GM23338 (cell line): ENCODE measurements at regions not wholly inside any gene's neighbourhood (a gene's known extent, or its start where the extent isn't known, plus 50 kb on each side); places are given as distances from the start of the nearest gene placed in this dataset.

Experiments used
- ATAC-seq: fragments of 200-7000 bp; cut with Tn5 transposase; 3 replicates; pipeline ENCODE4 v1.9.1; 2020
- DNase-seq: peaks from one replicate; pipeline ENCODE4 v3.0.0-alpha.2; 2015; ENCODE audit warnings: low spot score
- H2AFZ ChIP-seq: fragments of 200-600 bp; sonication (generic); 2 replicates; pipeline ENCODE4 v1.8.0; 2016; ENCODE audit warnings: antibody characterized with exemption, mild to moderate bottlenecking, moderate library complexity
- H3F3A ChIP-seq: fragments of 200-600 bp; sonication (generic); replicated peaks from 2 replicates; pipeline ENCODE4 v1.8.0; 2017; ENCODE audit warnings: antibody characterized with exemption, mixed run types, low read depth
- H3K27ac ChIP-seq: fragments of 200-600 bp; sonication (generic); 2 replicates; pipeline ENCODE4 v1.6.1; 2016; ENCODE audit warnings: low read depth
- H3K27me3 ChIP-seq: fragments of 200-600 bp; sonication (generic); 2 replicates; pipeline ENCODE4 v1.8.0; 2016; ENCODE audit warnings: mild to moderate bottlenecking, mixed run types, moderate library complexity; ENCODE audit not compliant: insufficient read depth
- H3K36me3 ChIP-seq: fragments of 200-600 bp; sonication (generic); 2 replicates; pipeline ENCODE4 v1.8.0; 2016; ENCODE audit warnings: mild to moderate bottlenecking; ENCODE audit not compliant: insufficient read depth
- H3K4me1 ChIP-seq: fragments of 200-600 bp; sonication (generic); 2 replicates; pipeline ENCODE4 v1.8.0; 2016; ENCODE audit warnings: mild to moderate bottlenecking, moderate library complexity; ENCODE audit not compliant: insufficient read depth
- H3K4me2 ChIP-seq: fragments of 200-600 bp; sonication (generic); 2 replicates; pipeline ENCODE4 v1.7.1; 2017; ENCODE audit warnings: mixed run types
- H3K4me3 ChIP-seq: fragments of 200-600 bp; sonication (generic); 2 replicates; pipeline ENCODE4 v1.6.1; 2016; ENCODE audit warnings: mixed run types
- H3K79me2 ChIP-seq: fragments of 200-600 bp; sonication (generic); replicated peaks from 2 replicates; pipeline ENCODE4 v1.8.0; 2017; ENCODE audit warnings: mild to moderate bottlenecking; ENCODE audit not compliant: insufficient read depth
- H3K9me2 ChIP-seq: fragments of 200-600 bp; sonication (generic); 2 replicates; pipeline ENCODE4 v1.8.0; 2017; ENCODE audit not compliant: insufficient read depth
- H4K20me1 ChIP-seq: fragments of 200-600 bp; sonication (generic); replicated peaks from 2 replicates; pipeline ENCODE4 v1.8.0; 2017; ENCODE audit warnings: mild to moderate bottlenecking; ENCODE audit not compliant: insufficient read depth
- H3K27ac Mint-ChIP-seq: 2 replicates; pipeline ENCODE4 v1.8.0; 2020; ENCODE audit warnings: inconsistent platforms, mild to moderate bottlenecking, moderate library complexity, mixed read lengths
- H3K27me3 Mint-ChIP-seq: 3 replicates; pipeline ENCODE4 v1.8.0; 2022; ENCODE audit warnings: low read depth, mild to moderate bottlenecking, moderate library complexity, mixed read lengths, inconsistent platforms; ENCODE audit not compliant: insufficient read depth, poor library complexity
- H3K36me3 Mint-ChIP-seq: 3 replicates; pipeline ENCODE4 v1.8.0; 2021; ENCODE audit warnings: low read depth, mild to moderate bottlenecking, inconsistent platforms, moderate library complexity, mixed read lengths
- H3K4me1 Mint-ChIP-seq: 3 replicates; pipeline ENCODE4 v1.8.0; 2020; ENCODE audit warnings: mild to moderate bottlenecking, inconsistent platforms, mixed read lengths
- H3K4me3 Mint-ChIP-seq: 3 replicates; pipeline ENCODE4 v1.8.0; 2021; ENCODE audit warnings: moderate library complexity, mild to moderate bottlenecking, inconsistent platforms, mixed read lengths
- H3K9me3 Mint-ChIP-seq: 3 replicates; pipeline ENCODE4 v1.8.0; 2020; ENCODE audit warnings: moderate library complexity, mild to moderate bottlenecking, inconsistent platforms, mixed read lengths
- CTCF ChIP-seq, 2 experiments: fragments of 200-600 bp in 1 of 2; sonication (generic) in 1 of 2; conservative IDR thresholded peaks; 2 replicates each; pipeline versions ENCODE4 v1.5.1 to v1.6.1; 2016 to 2017; ENCODE audit warnings: antibody characterized with exemption in 2 of 2, low read depth in 2 of 2, mild to moderate bottlenecking in 2 of 2, moderate library complexity in 1 of 2
- EZH2 ChIP-seq: fragments of 200-600 bp; sonication (generic); IDR thresholded peaks from one replicate; pipeline ENCODE4 v1.8.0; 2017; ENCODE audit warnings: antibody characterized with exemption, mild to moderate bottlenecking, low read depth; ENCODE audit not compliant: unreplicated experiment
- EZH2phosphoT487 ChIP-seq: fragments of 200-600 bp; sonication (generic); IDR thresholded peaks from one replicate; pipeline ENCODE4 v1.8.1; 2018; ENCODE audit warnings: antibody characterized with exemption; ENCODE audit not compliant: unreplicated experiment
- JUNB ChIP-seq: IDR thresholded peaks from one replicate; pipeline ENCODE4 v1.6.1; 2016; ENCODE audit warnings: antibody characterized with exemption; ENCODE audit not compliant: unreplicated experiment
- NANOG ChIP-seq: IDR thresholded peaks from 2 replicates; pipeline ENCODE4 v1.6.1; 2016; ENCODE audit warnings: antibody characterized with exemption, borderline replicate concordance
- POLR2AphosphoS5 ChIP-seq: IDR thresholded peaks from 2 replicates; pipeline ENCODE4 v1.6.1; 2016; ENCODE audit warnings: antibody characterized with exemption, low read depth
- REST ChIP-seq: IDR thresholded peaks from one replicate; pipeline ENCODE4 v1.6.1; 2018; ENCODE audit warnings: antibody characterized with exemption; ENCODE audit not compliant: unreplicated experiment
- ZNF114 ChIP-seq: fragments of 250-450 bp; sonication (Bioruptor Pico); IDR thresholded peaks from 2 replicates; pipeline ENCODE4 v1.5.0; 2020; ENCODE audit warnings: mild to moderate bottlenecking, moderate library complexity
- ZNF331 ChIP-seq: fragments of 250-450 bp; sonication (Bioruptor Pico); IDR thresholded peaks from 2 replicates; pipeline ENCODE4 v1.5.0; 2020; ENCODE audit warnings: low read depth, mild to moderate bottlenecking, moderate library complexity
- ZNF462 ChIP-seq: fragments of 250-450 bp; sonication (Bioruptor Pico); IDR thresholded peaks from 2 replicates; pipeline ENCODE4 v1.5.0; 2020; ENCODE audit warnings: mild to moderate bottlenecking, moderate library complexity

GRCh38 chr13:38494445-38494844, 144.8 kb downstream of the UFM1 start (continued):
- TF ChIP-seq CTCF (conservative IDR thresholded peaks at IDR 0.05; ENCODE audit: low read depth in 2 of 2) (no peak), ZNF114 (CRISPR knock-in tag) (no peak), JUNB (no peak), ZNF331 (no peak), REST (no peak)

GRCh38 chr13:38496917-38497316, 147.3 kb downstream of the UFM1 start:
- Mint-ChIP-seq H3K9me3 (no peaks in the 10 kb centered on the region), H3K36me3 (no peaks in the 10 kb centered on the region; the same call in 2 of the 3 replicates), H3K27me3 (no peaks in the 10 kb centered on the region), H3K4me1 (no peaks in the 10 kb centered on the region), H3K27ac (no peak overlapping the region), H3K4me3 (no peak overlapping the region)
- ATAC-seq (no peak), DNase-seq (no peak)
- Histone ChIP-seq H4K20me1 (no peaks in the 10 kb centered on the region), H3K27ac (no peak overlapping the region), H2AFZ (no peak overlapping the region), H3K4me2 (no peak overlapping the region), H3K27me3 (no peaks in the 10 kb centered on the region), H3K4me3 (no peak overlapping the region), H3K4me1 (no peaks in the 10 kb centered on the region), H3K9me2 (peaks cover 6% of the 10 kb centered on the region; the same call in 1 of the 2 replicates), H3F3A (no peaks in the 10 kb centered on the region), H3K36me3 (no peaks in the 10 kb centered on the region), H3K79me2 (no peaks in the 10 kb centered on the region)
- TF ChIP-seq ZNF114 (CRISPR knock-in tag) (no peak), EZH2 (no peak), CTCF (conservative IDR thresholded peaks at IDR 0.05; ENCODE audit: low read depth in 2 of 2) (no peak), EZH2phosphoT487 (no peak), NANOG (no peak), ZNF462 (no peak), JUNB (no peak), POLR2AphosphoS5 (no peak)
